SH-SY5Y (cell line): ENCODE measurements at regions not wholly inside any gene's neighbourhood (a gene's known extent, or its start where the extent isn't known, plus 50 kb on each side); places are given as distances from the start of the nearest gene placed in this dataset.

ENCODE experiments used
- GATA2 ChIP-seq: IDR thresholded peaks from 2 replicates; pipeline ENCODE4 v1.6.1; 2011; ENCODE audit warnings: mild to moderate bottlenecking, low read depth, low read length
- GATA3 ChIP-seq: IDR thresholded peaks from 2 replicates; pipeline ENCODE4 v1.6.1; 2011; ENCODE audit warnings: low read depth, mild to moderate bottlenecking, low read length, moderate library complexity

GRCh38 chr14:96631621-96632362 is 129.6 kb downstream of the PAPOLA start:
- TF ChIP-seq GATA3 (no peak), GATA2 (no peak)
